GM12878 (cell line): ENCODE measurements at regions not wholly inside any gene's neighbourhood (a gene's known extent, or its start where the extent isn't known, plus 50 kb on each side); places are given as distances from the start of the nearest gene placed in this dataset.

Experiments used
- ATAC-seq: fragments of 200-7000 bp; cut with Tn5 transposase; 3 replicates; pipeline ENCODE4 v1.9.1; 2020; ENCODE audit warnings: mild to moderate bottlenecking, moderate library complexity
- BruUV-seq: library from RNA; stranded (reverse); fragments of 400-500 nt; replicated peaks from 2 replicates; lab custom pipeline; 2021; lab: Mats Ljungman, UMichigan
- CTCF ChIA-PET: fragments of 300-600 bp; sonication (Branson Sonifier 250); formaldehyde crosslinking; extraction: SDS; loops from one replicate; lab custom pipeline; 2021; ENCODE audit warnings: inconsistent platforms; lab: Yijun Ruan, JAX
- POLR2A ChIA-PET: fragments of 350-600 bp; formaldehyde crosslinking; extraction: SDS; loops from one replicate; lab custom pipeline; 2021; ENCODE audit warnings: inconsistent platforms; lab: Charles Lee
- RAD21 ChIA-PET: fragments of 300-600 bp; sonication (Branson Sonifier 250); formaldehyde crosslinking; loops from one replicate; lab custom pipeline; 2023; ENCODE audit warnings: antibody characterized with exemption; ENCODE audit not compliant: unreplicated experiment; lab: Charles Lee
- SMC1A ChIA-PET: fragments of 300-600 bp; sonication (Branson Sonifier 250); formaldehyde crosslinking; loops from one replicate; lab custom pipeline; 2023; ENCODE audit not compliant: unreplicated experiment, uncharacterized antibody; lab: Charles Lee
- DNase-seq: peaks from one replicate; pipeline ENCODE4 v3.0.0-alpha.2; 2011; ENCODE audit warnings: low read depth, low spot score
- FAIRE-seq: peaks from 3 replicates; lab custom pipeline; 2011; peaks lifted over from hg19 to GRCh38; lab: Jason Lieb, UNC
- H2AFZ ChIP-seq: 2 replicates; pipeline ENCODE4 v1.6.0; 2011; ENCODE audit warnings: low read depth, low read length, control low read depth; ENCODE audit not compliant: control insufficient read depth
- H3K27ac ChIP-seq: 2 replicates; pipeline ENCODE4 v1.5.1; 2011; ENCODE audit warnings: control low read depth; ENCODE audit not compliant: control insufficient read depth, insufficient read depth
- H3K27me3 ChIP-seq, 2 experiments: replicated peaks in 1 of 2; 2 replicates each; pipeline versions ENCODE4 v1.6.0 to v1.6.1; 2011; ENCODE audit warnings: low read length in 1 of 2; ENCODE audit not compliant: control insufficient read depth in 2 of 2, insufficient read depth in 2 of 2
- H3K36me3 ChIP-seq, 2 experiments: 2 replicates each; pipeline ENCODE4 v1.5.1; 2011; ENCODE audit warnings: low read length in 1 of 2; ENCODE audit not compliant: control insufficient read depth in 2 of 2, insufficient read depth in 2 of 2
- H3K4me1 ChIP-seq: 2 replicates; pipeline ENCODE4 v1.6.1; 2011; ENCODE audit warnings: mild to moderate bottlenecking, low read length, moderate library complexity, mixed read lengths; ENCODE audit not compliant: control insufficient read depth, insufficient read depth
- H3K4me2 ChIP-seq: 2 replicates; pipeline ENCODE4 v1.6.0; 2011; ENCODE audit warnings: control low read depth; ENCODE audit not compliant: control insufficient read depth, insufficient read depth
- H3K4me3 ChIP-seq: fragments of 200-600 bp; sonication (generic); 2 replicates; pipeline ENCODE4 v1.5.1; 2016
- H3K79me2 ChIP-seq: 2 replicates; pipeline ENCODE4 v1.6.0; 2011; ENCODE audit warnings: low read length; ENCODE audit not compliant: control insufficient read depth, insufficient read depth
- H3K9ac ChIP-seq: 2 replicates; pipeline ENCODE4 v1.8.0; 2011; ENCODE audit warnings: low read length, control low read depth, mixed read lengths; ENCODE audit not compliant: control insufficient read depth, insufficient read depth
- H3K9me3 ChIP-seq: replicated peaks from 3 replicates; pipeline ENCODE4 v1.5.1; 2011; ENCODE audit warnings: mild to moderate bottlenecking, low read length; ENCODE audit not compliant: control insufficient read depth, insufficient read depth
- H4K20me1 ChIP-seq: 2 replicates; pipeline ENCODE4 v1.6.0; 2011; ENCODE audit not compliant: control insufficient read depth, insufficient read depth
- CHD4 ChIP-seq: fragments of 200-600 bp; sonication (generic); IDR thresholded peaks from 2 replicates; pipeline ENCODE4 v1.6.1; 2016; ENCODE audit warnings: mild to moderate bottlenecking
- EED ChIP-seq: sonication (generic); IDR thresholded peaks from 2 replicates; pipeline ENCODE4 v1.6.1; 2016; ENCODE audit warnings: antibody characterized with exemption, low read depth
- EGR1 ChIP-seq, 2 experiments: IDR thresholded peaks; 1 replicate in 1 of 2; 2 replicates in 1 of 2; pipeline ENCODE4 v1.6.1; 2011 to 2012; ENCODE audit warnings: low read depth in 2 of 2, low read length in 2 of 2, borderline replicate concordance in 1 of 2, mild to moderate bottlenecking in 1 of 2, moderate library complexity in 1 of 2
- ESRRA ChIP-seq: IDR thresholded peaks from 2 replicates; pipeline ENCODE4 v1.6.1; 2012; ENCODE audit warnings: mild to moderate bottlenecking, low read length, improper control_type of control experiment
- FOXK2 ChIP-seq: fragments of 450-650 bp; IDR thresholded peaks from 2 replicates; pipeline ENCODE4 v1.6.1; 2017; ENCODE audit warnings: mild to moderate bottlenecking, moderate library complexity
- IRF3 ChIP-seq: fragments of 450-650 bp; IDR thresholded peaks from 2 replicates; pipeline ENCODE4 v1.6.1; 2014; ENCODE audit warnings: mild to moderate bottlenecking
- NR2C2 ChIP-seq: IDR thresholded peaks from 2 replicates; pipeline ENCODE4 v1.6.1; 2011; ENCODE audit warnings: borderline replicate concordance, low read depth; ENCODE audit not compliant: control insufficient read depth, insufficient read length
- RELB ChIP-seq: fragments of 450-650 bp; IDR thresholded peaks from 2 replicates; pipeline ENCODE4 v1.6.1; 2017; ENCODE audit warnings: low read depth, mild to moderate bottlenecking, moderate library complexity
- REST ChIP-seq: IDR thresholded peaks from 2 replicates; pipeline ENCODE4 v1.6.1; 2012; ENCODE audit warnings: mild to moderate bottlenecking, low read depth, low read length
- RFX5 ChIP-seq: IDR thresholded peaks from 2 replicates; pipeline ENCODE4 v1.6.1; 2011; ENCODE audit warnings: low read depth, low read length, improper control_type of control experiment
- SMC3 ChIP-seq: IDR thresholded peaks from 2 replicates; pipeline ENCODE4 v1.6.1; 2011; ENCODE audit warnings: low read length, improper control_type of control experiment, borderline replicate concordance
- WRNIP1 ChIP-seq: IDR thresholded peaks from 2 replicates; pipeline ENCODE4 v1.6.1; 2011; ENCODE audit warnings: low read depth, low read length, improper control_type of control experiment, borderline replicate concordance
- YBX1 ChIP-seq: fragments of 450-650 bp; IDR thresholded peaks from 2 replicates; pipeline ENCODE4 v1.6.1; 2016; ENCODE audit warnings: antibody characterized with exemption
- ZBTB33 ChIP-seq: fragments of 450-650 bp; IDR thresholded peaks from 2 replicates; pipeline ENCODE4 v1.6.1; 2017; ENCODE audit warnings: mild to moderate bottlenecking
- WGBS: methylation state at CpG from one replicate; pipeline ENCODE4 v1.1.6; 2016; ENCODE audit warnings: low lambda C conversion rate; ENCODE audit not compliant: insufficient replicate concordance, insufficient coverage; ENCODE audit errors: missing lambda C conversion rate; 5-methylcytosine and 5-hydroxymethylcytosine counted together
- in situ Hi-C: fragments of 300-500 bp; cut with MboI; formaldehyde crosslinking; loops from 9 replicates; pipeline ENCODE4 v1.14.3; 2018; ENCODE audit warnings: mixed read lengths
- intact Hi-C: fragments of 100-400 bp; cut with micrococcal nuclease; formaldehyde crosslinking; loops from one replicate; pipeline ENCODE4 v1.14.2; 2022; ENCODE audit not compliant: unreplicated experiment

GRCh38 chr18:23336101-23336500 lies 117.0 kb upstream of the RIOK3 start:
- TF ChIP-seq WRNIP1, result no peak
- no peak for TF ChIP-seq NR2C2
- no peak for TF ChIP-seq EED
- TF ChIP-seq RELB, result no peak
- no peak for TF ChIP-seq ZBTB33
- no peak for TF ChIP-seq SMC3
- no peak for TF ChIP-seq CHD4
- TF ChIP-seq EGR1 (IDR thresholded peaks at IDR 0.05; ENCODE audit: borderline replicate concordance in 1 of 2, low read depth in 2 of 2, low read length in 2 of 2), result no peak
- no peak for TF ChIP-seq IRF3
- TF ChIP-seq REST, result no peak
- TF ChIP-seq ESRRA, result no peak
- TF ChIP-seq RFX5, result no peak
- no peak for TF ChIP-seq YBX1
- TF ChIP-seq FOXK2, result no peak
- TF ChIP-seq, all 136 proteins: peak for 0
- CTCF ChIA-PET, result no interaction called here
- DNase-seq, result no peak
- no peak overlapping the region for H3K4me3 ChIP-seq
- H3K27me3 ChIP-seq, result no peaks in the 10 kb centered on the region
- in situ Hi-C loops (no loop called here), intact Hi-C loops (no loop called here)
- no peak overlapping the region for H3K27ac ChIP-seq
- RAD21 ChIA-PET, result no interaction called here
- 91% methylated on average over 6 of the region's 6 CpGs for WGBS
- H4K20me1 ChIP-seq, result no peaks in the 10 kb centered on the region
- no peaks in the 10 kb centered on the region for H3K79me2 ChIP-seq
- BruUV-seq, result no TSS peak
- no peak for ATAC-seq
- no peak for FAIRE-seq
- SMC1A ChIA-PET, result interaction anchor here (1.0 kb wide), 1 partner anchor 14 kb away, joined by 4 read pairs; no protein-coding TSS in a partner anchor
- H3K36me3 ChIP-seq, result no peaks in the 10 kb centered on the region
- no peaks in the 10 kb centered on the region for H3K9me3 ChIP-seq
- H3K4me1 ChIP-seq, result peaks cover 4% of the 10 kb centered on the region; the same call in 1 of the 2 replicates
- no peak overlapping the region for H3K9ac ChIP-seq
- POLR2A ChIA-PET, result interaction anchor here (0.8 kb wide), 1 partner anchor 110 kb away, joined by 3 read pairs; no protein-coding TSS in a partner anchor
- no peak overlapping the region for H2AFZ ChIP-seq
- no peak overlapping the region for H3K4me2 ChIP-seq
